Psoas muscle (tissue), 7 donors: ENCODE measurements at regions not wholly inside any gene's neighbourhood (a gene's known extent, or its start where the extent isn't known, plus 50 kb on each side); places are given as distances from the start of the nearest gene placed in this dataset.

ENCODE experiments used
- ATAC-seq, 4 donors: fragments of 200-7000 bp; cut with Tn5 transposase; one replicate each; pipeline ENCODE4 v1.9.1; 2020; ENCODE audit warnings: moderate library complexity in 3 of 4, mild to moderate bottlenecking in 2 of 4
- DNase-seq, 2 donors: peaks; one replicate each; pipeline ENCODE4 v3.0.0-alpha.2; 2020
- H3K27ac ChIP-seq: fragments of 200-600 bp; one replicate; pipeline ENCODE4 v1.8.0; 2022
- H3K27me3 ChIP-seq, 3 donors: fragments of 200-600 bp in 1 of 3; one replicate each; pipeline versions ENCODE4 v1.6.1 to v1.8.0; 2013 to 2022; ENCODE audit warnings: low read length in 2 of 3, mild to moderate bottlenecking in 2 of 3, moderate library complexity in 1 of 3; ENCODE audit not compliant: insufficient read depth in 3 of 3
- H3K36me3 ChIP-seq, 2 donors: fragments of 200-600 bp in 1 of 2; one replicate each; pipeline versions ENCODE4 v1.6.1 to v1.8.0; 2013 to 2022; ENCODE audit warnings: low read depth in 1 of 2, mild to moderate bottlenecking in 1 of 2, moderate library complexity in 1 of 2; ENCODE audit not compliant: insufficient read depth in 1 of 2
- H3K4me1 ChIP-seq: fragments of 200-600 bp; one replicate; pipeline ENCODE4 v1.8.0; 2022
- H3K4me3 ChIP-seq: fragments of 200-600 bp; one replicate; pipeline ENCODE4 v1.8.0; 2022; ENCODE audit warnings: mild to moderate bottlenecking
- H3K9me3 ChIP-seq: fragments of 200-600 bp; one replicate; pipeline ENCODE4 v1.8.0; 2022
- WGBS, 3 donors: extraction: QIAGEN DNeasy Blood & Tissue Kit; methylation state at CpG; one replicate each; pipeline versions ENCODE4 v1.1.6 to v1.1.7; 2013; 5-methylcytosine and 5-hydroxymethylcytosine counted together
- intact Hi-C, 2 donors: fragments of 100-400 bp; cut with DNase I; formaldehyde crosslinking; loops; one replicate each; pipeline versions ENCODE4 v1.11.0 to v1.14.2; 2022
- TF ChIP-seq, protein P1 (sequence below): fragments of 200-600 bp; IDR thresholded peaks from one replicate; pipeline ENCODE4 v1.8.0; 2022; ENCODE audit warnings: antibody characterized with exemption
- donor health status: healthy with polysubstance abuse.
- donor health status: DM: no; HTN: no; CAD: no; lungs with moderate emphysema.
- donor health status: Bipolar disorder and iron deficiency.
- donor health status: healthy.
- donor health status: DM: yes; HTN: yes; CAD: no.
- donor health status: DM: no; HTN: no; CAD: no.
- donor health status: DM: yes; HTN: yes; CAD: no.

DNA sequence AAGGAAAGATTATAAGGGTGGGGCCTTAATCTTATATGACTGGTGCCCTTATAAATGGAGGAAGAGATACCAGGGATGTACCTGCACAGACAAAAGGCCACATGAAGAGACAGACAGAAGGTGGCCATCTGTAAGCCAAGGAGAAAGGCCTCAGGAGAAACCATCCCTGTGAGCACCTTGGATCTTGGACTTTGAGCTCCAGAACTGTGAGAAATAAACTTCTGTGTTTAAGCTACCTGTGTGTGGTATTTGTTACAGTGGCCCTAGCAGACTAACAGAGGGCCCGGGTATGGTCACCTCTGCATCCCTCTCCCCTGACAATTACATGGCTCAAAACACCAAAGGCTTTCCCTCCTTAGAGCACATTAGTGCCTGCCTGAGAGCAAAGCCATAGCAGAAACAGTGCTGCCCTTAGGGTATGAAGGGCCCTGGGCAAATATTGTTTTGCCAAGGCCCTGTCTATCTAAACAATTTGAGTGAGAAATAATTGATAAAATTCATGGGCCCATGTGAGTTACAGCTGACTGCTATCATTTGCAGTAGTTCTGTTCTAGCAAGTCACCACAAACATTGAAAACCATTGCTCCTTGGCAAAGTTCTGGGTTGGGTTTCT is 109.3 kb upstream of the MYCN start:
- no peaks in the 10 kb centered on the region for H3K36me3 ChIP-seq

DNA sequence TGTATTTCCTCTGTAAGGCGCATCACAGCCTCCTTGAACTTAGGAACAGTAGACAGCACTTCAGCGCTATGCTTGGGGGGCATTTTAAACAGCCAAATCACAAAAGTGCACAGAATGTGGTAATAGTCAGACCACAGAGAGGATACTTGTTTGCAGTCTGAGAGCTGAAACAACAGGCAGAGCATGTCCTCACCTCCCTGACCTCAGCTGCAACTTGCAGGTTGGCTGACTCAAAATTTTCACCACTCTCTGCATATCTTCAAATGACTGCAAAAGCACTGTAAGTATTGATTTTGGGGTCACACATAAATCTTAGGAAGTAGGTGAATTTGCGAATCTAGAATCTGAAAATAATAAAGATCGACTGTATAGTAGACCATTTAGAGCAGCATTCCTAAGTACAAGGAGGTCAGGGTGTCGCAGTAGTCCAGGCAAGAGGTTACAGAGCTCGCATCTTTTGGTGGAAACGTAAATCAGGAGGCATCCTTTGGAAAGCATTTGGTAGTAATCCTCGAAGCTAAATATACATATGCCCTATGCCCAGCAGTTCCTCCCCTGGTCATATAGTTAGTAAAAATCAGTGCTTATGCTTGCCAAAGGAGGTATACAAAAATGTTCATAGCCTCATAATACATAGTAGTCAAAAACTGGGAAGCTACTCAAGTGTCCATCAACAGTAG is 108.2 kb upstream of the MYCN start:
- Histone ChIP-seq H3K27ac (no peak overlapping the region), H3K4me1 (no peaks in the 10 kb centered on the region), H3K36me3 (no peaks in the 10 kb centered on the region), H3K9me3 (no peaks in the 10 kb centered on the region), H3K27me3 (no peaks in the 10 kb centered on the region), H3K4me3 (no peak overlapping the region)
- DNase-seq (no peak), ATAC-seq (no peak)
- 93 to 94% (median 94%) methylated on average over 8 of the region's 8 CpGs for WGBS, 3 donors
- TF ChIP-seq, protein P1, sequence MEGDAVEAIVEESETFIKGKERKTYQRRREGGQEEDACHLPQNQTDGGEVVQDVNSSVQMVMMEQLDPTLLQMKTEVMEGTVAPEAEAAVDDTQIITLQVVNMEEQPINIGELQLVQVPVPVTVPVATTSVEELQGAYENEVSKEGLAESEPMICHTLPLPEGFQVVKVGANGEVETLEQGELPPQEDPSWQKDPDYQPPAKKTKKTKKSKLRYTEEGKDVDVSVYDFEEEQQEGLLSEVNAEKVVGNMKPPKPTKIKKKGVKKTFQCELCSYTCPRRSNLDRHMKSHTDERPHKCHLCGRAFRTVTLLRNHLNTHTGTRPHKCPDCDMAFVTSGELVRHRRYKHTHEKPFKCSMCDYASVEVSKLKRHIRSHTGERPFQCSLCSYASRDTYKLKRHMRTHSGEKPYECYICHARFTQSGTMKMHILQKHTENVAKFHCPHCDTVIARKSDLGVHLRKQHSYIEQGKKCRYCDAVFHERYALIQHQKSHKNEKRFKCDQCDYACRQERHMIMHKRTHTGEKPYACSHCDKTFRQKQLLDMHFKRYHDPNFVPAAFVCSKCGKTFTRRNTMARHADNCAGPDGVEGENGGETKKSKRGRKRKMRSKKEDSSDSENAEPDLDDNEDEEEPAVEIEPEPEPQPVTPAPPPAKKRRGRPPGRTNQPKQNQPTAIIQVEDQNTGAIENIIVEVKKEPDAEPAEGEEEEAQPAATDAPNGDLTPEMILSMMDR, result no peak
- intact Hi-C loops, result no loop called here

More for the DNA sequence above, 109.3 kb upstream of the MYCN start:
- no peak for ATAC-seq
- TF ChIP-seq, protein P1, result no peak
- H3K4me1 ChIP-seq, result no peaks in the 10 kb centered on the region
- no peak overlapping the region for H3K27ac ChIP-seq
- intact Hi-C loops, result no loop called here
- 81 to 89% (median 84%) methylated on average over 1 of the region's 1 CpG for WGBS, 3 donors
- DNase-seq, result no peak
- H3K4me3 ChIP-seq, result no peak overlapping the region
- H3K27me3 ChIP-seq, result no peaks in the 10 kb centered on the region
- no peaks in the 10 kb centered on the region for H3K9me3 ChIP-seq

DNA sequence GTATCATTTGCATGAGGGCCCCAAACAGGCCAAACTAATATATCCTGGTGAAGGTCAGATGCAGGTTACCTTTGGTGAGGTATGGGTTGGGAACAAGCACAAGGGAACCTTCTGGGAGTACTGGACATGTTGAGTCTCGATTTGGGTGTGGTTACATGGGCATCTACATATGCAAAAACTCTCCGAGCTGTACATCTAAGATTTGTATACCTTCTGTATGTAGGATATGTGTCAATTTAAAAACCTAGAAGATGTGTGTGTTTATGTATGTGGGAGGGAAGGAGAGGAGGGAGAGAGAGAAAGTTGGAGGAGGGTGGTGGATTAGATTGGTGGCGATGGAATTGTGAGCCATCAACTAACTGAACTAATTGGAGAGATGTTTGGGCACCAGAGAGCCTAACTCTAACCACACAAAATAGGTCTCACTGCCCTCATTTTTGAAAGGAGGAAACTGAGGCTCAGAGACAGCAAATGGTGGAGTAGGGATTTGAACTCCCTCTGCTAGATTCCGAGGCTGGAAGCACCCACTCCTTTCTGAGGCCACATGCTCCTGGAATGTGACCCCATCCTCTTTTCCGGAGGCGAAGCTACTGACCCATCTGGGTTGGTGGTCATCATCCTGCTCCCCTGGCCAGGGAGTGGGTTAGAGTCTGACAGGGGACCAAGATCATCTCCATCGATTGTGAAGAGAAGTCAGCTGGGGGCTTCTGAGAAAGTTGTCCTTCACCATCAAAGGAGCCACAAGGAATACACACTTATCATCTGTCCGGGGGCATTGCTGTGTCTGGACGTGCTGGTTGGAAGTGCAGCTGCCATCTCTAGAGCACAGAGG is 107.3 kb upstream of the MYCN start:
- H3K4me1 ChIP-seq, result no peaks in the 10 kb centered on the region
- TF ChIP-seq, protein P1, result no peak
- H3K36me3 ChIP-seq, result no peaks in the 10 kb centered on the region
- DNase-seq (no peak), ATAC-seq (no peak)
- intact Hi-C loops, result no loop called here
- no peaks in the 10 kb centered on the region for H3K9me3 ChIP-seq
- WGBS, 3 donors, result 91% methylated on average over 9 of the region's 9 CpGs
- no peak overlapping the region for H3K4me3 ChIP-seq
- no peak overlapping the region for H3K27ac ChIP-seq
- no peaks in the 10 kb centered on the region for H3K27me3 ChIP-seq

DNA sequence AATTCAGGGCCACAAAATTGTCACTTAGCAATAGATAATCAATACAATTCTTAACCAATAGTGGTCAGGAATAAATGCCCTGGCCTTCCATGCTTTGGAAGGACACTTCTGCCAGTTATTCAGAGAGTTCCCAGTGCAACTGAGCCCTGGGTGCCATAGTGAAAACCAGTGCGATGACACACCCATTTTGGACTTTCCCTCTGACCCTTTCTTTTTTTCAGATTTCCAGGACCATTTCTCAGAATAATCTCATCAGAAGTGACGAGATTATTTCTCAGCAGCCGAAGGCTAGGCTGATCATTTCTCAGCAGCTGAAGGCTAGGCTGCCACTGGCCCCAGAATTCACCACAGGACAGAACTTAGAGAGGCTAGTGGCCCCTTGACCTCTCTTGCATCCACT is 106.6 kb upstream of the MYCN start:
- DNase-seq, result no peak
- intact Hi-C loops, result no loop called here
- TF ChIP-seq, protein P1, result no peak

More for the DNA sequence above, 106.6 kb upstream of the MYCN start:
- Histone ChIP-seq H3K27me3 (no peaks in the 10 kb centered on the region), H3K4me3 (no peak overlapping the region), H3K27ac (no peak overlapping the region), H3K9me3 (no peaks in the 10 kb centered on the region), H3K4me1 (no peaks in the 10 kb centered on the region), H3K36me3 (no peaks in the 10 kb centered on the region)
- 91 to 96% (median 94%) methylated on average over 3 of the region's 3 CpGs for WGBS, 3 donors
- no peak for ATAC-seq
